ENCODE measurements at regions not wholly inside any gene's neighbourhood (a gene's known extent, or its start where the extent isn't known, plus 50 kb on each side); places are given as distances from the start of the nearest gene placed in this dataset.
A peak's percentile ranks its signal among the peaks of the same experiment; 100 is the strongest.
"Not testable (repeated sequence)": the region's sequence is repeated elsewhere in the genome, so short reads cannot be mapped to it uniquely, and the experiment has no call there.

GRCh38 chr10:15432266-15432665 is 61.2 kb upstream of the FAM171A1 start:
- no peak for DNase-seq (ENCODE audit: low read depth)
- H3K4me3 ChIP-seq (ENCODE audit: low read depth, low read length) = no peak overlapping the region
- no peak for TF ChIP-seq CTCF (IDR thresholded peaks at IDR 0.05; ENCODE audit: insufficient read depth, low read depth, low read length)

- no peak for TF ChIP-seq CTCF (IDR thresholded peaks at IDR 0.05; ENCODE audit: insufficient read depth, low read depth, low read length)
- H3K4me3 ChIP-seq (ENCODE audit: low read depth, low read length) = no peak overlapping the region
- no peak for DNase-seq (ENCODE audit: low read depth)
Measured at GRCh38 chr10:15430969-15431771, 60.1 kb upstream of the FAM171A1 start.

GRCh38 chr10:15428681-15429080 is 57.6 kb upstream of the FAM171A1 start:
- DNase-seq (ENCODE audit: low read depth) = no peak
- no peak for TF ChIP-seq CTCF (IDR thresholded peaks at IDR 0.05; ENCODE audit: insufficient read depth, low read depth, low read length)

GRCh38 chr10:15427843-15428414 is 56.8 kb upstream of the FAM171A1 start:
- no peak overlapping the region for H3K4me3 ChIP-seq (ENCODE audit: low read depth, low read length)
- peak; percentile 65 for TF ChIP-seq CTCF (IDR thresholded peaks at IDR 0.05; ENCODE audit: insufficient read depth, low read depth, low read length)
- peak; percentile 62 for DNase-seq (ENCODE audit: low read depth)

More at GRCh38 chr10:15428681-15429080, 57.6 kb upstream of the FAM171A1 start:
- H3K4me3 ChIP-seq (ENCODE audit: low read depth, low read length) = no peak overlapping the region

- no peak for DNase-seq (ENCODE audit: low read depth)
- no peak overlapping the region for H3K4me3 ChIP-seq (ENCODE audit: low read depth, low read length)
- no peak for TF ChIP-seq CTCF (IDR thresholded peaks at IDR 0.05; ENCODE audit: insufficient read depth, low read depth, low read length)
Measured at GRCh38 chr10:15426558-15426957, 55.5 kb upstream of the FAM171A1 start.

- DNase-seq (ENCODE audit: low read depth) = no peak
- H3K4me3 ChIP-seq (ENCODE audit: low read depth, low read length) = no peak overlapping the region
- TF ChIP-seq CTCF (IDR thresholded peaks at IDR 0.05; ENCODE audit: insufficient read depth, low read depth, low read length) = no peak
Measured at GRCh38 chr10:15426115-15426514, 55.0 kb upstream of the FAM171A1 start.

- not testable (repeated sequence) for DNase-seq (ENCODE audit: low read depth); H3K4me3 ChIP-seq (ENCODE audit: low read depth, low read length)
Measured at GRCh38 chr10:15421875-15422274, 50.8 kb upstream of the FAM171A1 start.
